IMR-90 (cell line): ENCODE measurements at regions not wholly inside any gene's neighbourhood (a gene's known extent, or its start where the extent isn't known, plus 50 kb on each side); places are given as distances from the start of the nearest gene placed in this dataset.

ENCODE experiments used
- ATAC-seq: fragments of 200-7000 bp; cut with Tn5 transposase; 2 replicates; pipeline ENCODE4 v1.9.1; 2020; ENCODE audit warnings: low read depth, mild to moderate bottlenecking, moderate library complexity
- BruUV-seq: library from RNA; stranded (reverse); fragments of 400-500 nt; replicated peaks from 2 replicates; lab custom pipeline; 2021; lab: Mats Ljungman, UMichigan
- CTCF ChIA-PET: fragments of 300-600 bp; formaldehyde crosslinking; extraction: SDS; loops from one replicate; lab custom pipeline; 2021; ENCODE audit warnings: antibody characterized with exemption; lab: Yijun Ruan, JAX
- POLR2A ChIA-PET: fragments of 300-600 bp; sonication (Branson Sonifier 250); formaldehyde crosslinking; loops from one replicate; lab custom pipeline; 2022; ENCODE audit warnings: antibody characterized with exemption; ENCODE audit not compliant: unreplicated experiment; lab: Charles Lee
- DNase-seq: peaks from one replicate; pipeline ENCODE4 v3.0.0; 2013
- H2AFZ ChIP-seq: replicated peaks from 2 replicates; pipeline ENCODE3; 2013; ENCODE audit warnings: low read length, mild to moderate bottlenecking; ENCODE audit not compliant: poor library complexity
- H2AK5ac ChIP-seq: 2 replicates; pipeline ENCODE4 v1.6.1; 2013; ENCODE audit warnings: low read depth, low read length, inconsistent platforms
- H2AK9ac ChIP-seq: replicated peaks from 2 replicates; pipeline ENCODE3; 2013; ENCODE audit warnings: mild to moderate bottlenecking, low read depth, low read length, moderate library complexity; ENCODE audit not compliant: poor library complexity
- H2BK120ac ChIP-seq: 2 replicates; pipeline ENCODE4 v1.6.1; 2013; ENCODE audit warnings: low read depth, low read length, inconsistent platforms
- H2BK15ac ChIP-seq: 3 replicates; pipeline ENCODE4 v1.6.1; 2013; ENCODE audit warnings: low read depth, low read length, inconsistent platforms
- H2BK20ac ChIP-seq: 2 replicates; pipeline ENCODE4 v1.6.1; 2013; ENCODE audit warnings: low read depth, mild to moderate bottlenecking, inconsistent platforms, low read length, moderate library complexity
- H2BK5ac ChIP-seq: 2 replicates; pipeline ENCODE4 v1.6.1; 2013; ENCODE audit warnings: mild to moderate bottlenecking, low read depth, low read length, inconsistent platforms; ENCODE audit not compliant: poor library complexity, severe bottlenecking
- H3K14ac ChIP-seq: replicated peaks from 2 replicates; pipeline ENCODE4 v1.6.1; 2013; ENCODE audit warnings: low read depth, low read length, inconsistent platforms
- H3K18ac ChIP-seq: 2 replicates; pipeline ENCODE4 v1.6.1; 2013; ENCODE audit warnings: low read depth, low read length, control low read depth
- H3K23ac ChIP-seq: 2 replicates; pipeline ENCODE4 v1.6.1; 2013; ENCODE audit warnings: low read depth, low read length, inconsistent platforms
- H3K27ac ChIP-seq: 2 replicates; pipeline ENCODE4 v1.5.1; 2013; ENCODE audit warnings: mild to moderate bottlenecking, control low read depth, low read length; ENCODE audit not compliant: insufficient read depth
- H3K27me3 ChIP-seq: 2 replicates; pipeline ENCODE4 v1.6.1; 2013; ENCODE audit warnings: low read length; ENCODE audit not compliant: control insufficient read depth, insufficient read depth
- H3K36me3 ChIP-seq: 2 replicates; pipeline ENCODE4 v1.6.1; 2013; ENCODE audit warnings: low read length, mixed read lengths; ENCODE audit not compliant: control insufficient read depth, insufficient read depth
- H3K4ac ChIP-seq: 2 replicates; pipeline ENCODE4 v1.6.1; 2013; ENCODE audit warnings: low read depth, low read length, inconsistent platforms
- H3K4me1 ChIP-seq: 2 replicates; pipeline ENCODE4 v1.6.1; 2013; ENCODE audit warnings: low read length, mixed read lengths; ENCODE audit not compliant: control insufficient read depth, insufficient read depth
- H3K4me2 ChIP-seq: 2 replicates; pipeline ENCODE4 v1.6.1; 2013; ENCODE audit warnings: low read depth, mild to moderate bottlenecking, control low read depth, low read length, moderate library complexity
- H3K4me3 ChIP-seq: 2 replicates; pipeline ENCODE4 v1.5.1; 2013; ENCODE audit warnings: low read depth, mild to moderate bottlenecking, control low read depth, low read length, moderate library complexity; ENCODE audit not compliant: insufficient read depth
- H3K56ac ChIP-seq: 2 replicates; pipeline ENCODE4 v1.6.1; 2013; ENCODE audit warnings: low read length, inconsistent platforms; ENCODE audit not compliant: insufficient read depth; ENCODE audit errors: extremely low read depth
- H3K79me1 ChIP-seq, 2 experiments: 2 replicates each; pipeline ENCODE4 v1.6.1; 2013; ENCODE audit warnings: low read length in 2 of 2, inconsistent platforms in 1 of 2, low read depth in 1 of 2
- H3K9ac ChIP-seq: 2 replicates; pipeline ENCODE4 v1.6.1; 2013; ENCODE audit warnings: low read depth, low read length, control low read depth
- H3K9me1 ChIP-seq: 2 replicates; pipeline ENCODE4 v1.6.1; 2013; ENCODE audit warnings: low read length, inconsistent platforms; ENCODE audit not compliant: insufficient read depth
- H3K9me3 ChIP-seq: 2 replicates; pipeline ENCODE4 v1.6.1; 2013; ENCODE audit warnings: low read length; ENCODE audit not compliant: control insufficient read depth, insufficient read depth
- H4K20me1 ChIP-seq: 2 replicates; pipeline ENCODE4 v1.6.1; 2013; ENCODE audit warnings: low read length, inconsistent platforms; ENCODE audit not compliant: insufficient read depth
- H4K5ac ChIP-seq: 2 replicates; pipeline ENCODE4 v1.6.1; 2013; ENCODE audit warnings: mild to moderate bottlenecking, low read depth, low read length, control low read depth
- H4K8ac ChIP-seq, 2 experiments: 2 replicates each; pipeline ENCODE4 v1.6.1; 2013; ENCODE audit warnings: low read depth in 2 of 2, low read length in 2 of 2, control low read depth in 1 of 2, inconsistent platforms in 1 of 2
- H4K91ac ChIP-seq: 2 replicates; pipeline ENCODE4 v1.6.1; 2013; ENCODE audit warnings: low read depth, low read length, inconsistent platforms; ENCODE audit not compliant: insufficient read depth
- BHLHE40 ChIP-seq: fragments of 150-350 bp; IDR thresholded peaks from 2 replicates; pipeline ENCODE4 v1.6.1; 2016; ENCODE audit warnings: mild to moderate bottlenecking, low read depth, low read length
- CHD1 ChIP-seq: IDR thresholded peaks from 2 replicates; pipeline ENCODE4 v1.6.1; 2012; ENCODE audit warnings: low read depth, low read length, improper control_type of control experiment
- ELK1 ChIP-seq: fragments of 150-350 bp; IDR thresholded peaks from 2 replicates; pipeline ENCODE4 v1.6.1; 2016; ENCODE audit warnings: low read depth, mild to moderate bottlenecking, low read length, moderate library complexity, borderline replicate concordance
- FOS ChIP-seq: fragments of 150-350 bp; IDR thresholded peaks from 2 replicates; pipeline ENCODE4 v1.6.1; 2016; ENCODE audit warnings: low read depth, low read length
- MAFK ChIP-seq: IDR thresholded peaks from 2 replicates; pipeline ENCODE4 v1.6.1; 2012; ENCODE audit warnings: low read depth, low read length, improper control_type of control experiment
- MAZ ChIP-seq: IDR thresholded peaks from 2 replicates; pipeline ENCODE4 v1.6.1; 2012; ENCODE audit warnings: low read depth, mild to moderate bottlenecking, low read length, improper control_type of control experiment, moderate library complexity, borderline replicate concordance
- MXI1 ChIP-seq: IDR thresholded peaks from 2 replicates; pipeline ENCODE4 v1.6.1; 2012; ENCODE audit warnings: low read depth, mild to moderate bottlenecking, low read length, moderate library complexity, borderline replicate concordance
- NFE2L2 ChIP-seq: fragments of 150-350 bp; IDR thresholded peaks from 2 replicates; pipeline ENCODE4 v1.6.1; 2016; ENCODE audit warnings: low read depth, mild to moderate bottlenecking, low read length
- POLR2A ChIP-seq: IDR thresholded peaks from 2 replicates; pipeline ENCODE4 v1.6.1; 2012; ENCODE audit warnings: mild to moderate bottlenecking, low read depth, low read length
- RAD21 ChIP-seq: IDR thresholded peaks from 2 replicates; pipeline ENCODE4 v1.6.1; 2012; ENCODE audit warnings: low read length, improper control_type of control experiment
- RCOR1 ChIP-seq: IDR thresholded peaks from 2 replicates; pipeline ENCODE4 v1.6.1; 2012; ENCODE audit warnings: mild to moderate bottlenecking, low read length, improper control_type of control experiment; ENCODE audit not compliant: insufficient replicate concordance
- RFX5 ChIP-seq: IDR thresholded peaks from 2 replicates; pipeline ENCODE4 v1.8.0; 2012; ENCODE audit warnings: low read depth, mild to moderate bottlenecking, low read length, moderate library complexity
- SMC3 ChIP-seq: fragments of 150-350 bp; IDR thresholded peaks from 2 replicates; pipeline ENCODE4 v1.6.1; 2016; ENCODE audit warnings: low read depth, mild to moderate bottlenecking, antibody characterized with exemption, low read length, moderate library complexity
- WGBS, 2 experiments: methylation state at CpG; one replicate each; pipeline versions ENCODE4 v1.1.5 to v1.1.7; 2013; ENCODE audit warnings: missing lambda C conversion rate in 2 of 2; ENCODE audit not compliant: insufficient read length in 1 of 2; ENCODE audit errors: extremely low coverage in 2 of 2; 5-methylcytosine and 5-hydroxymethylcytosine counted together
- dilution Hi-C: fragments of 300-500 bp; cut with HindIII; formaldehyde crosslinking; loops from one replicate; pipeline ENCODE4 v1.14.3; 2018; ENCODE audit warnings: low sequenced_read_pairs; ENCODE audit not compliant: unreplicated experiment
- in situ Hi-C: fragments of 300-500 bp; cut with MboI; formaldehyde crosslinking; loops from 3 replicates; pipeline ENCODE4 v1.14.3; 2019; ENCODE audit warnings: low sequenced_read_pairs, inconsistent platforms, mixed read lengths
- intact Hi-C: fragments of 100-400 bp; cut with micrococcal nuclease; formaldehyde crosslinking; loops from 2 replicates; pipeline ENCODE4 v1.10.0; 2022
- TF ChIP-seq, protein P1 (sequence below): fragments of 150-350 bp; IDR thresholded peaks from 2 replicates; pipeline ENCODE4 v1.6.1; 2017; ENCODE audit warnings: mild to moderate bottlenecking, antibody characterized with exemption, low read length, low read depth
- TF ChIP-seq, protein P2 (sequence below): conservative IDR thresholded peaks from 2 replicates; pipeline ENCODE4 v1.5.1; 2012; ENCODE audit warnings: mild to moderate bottlenecking, low read depth, low read length, improper control_type of control experiment

DNA sequence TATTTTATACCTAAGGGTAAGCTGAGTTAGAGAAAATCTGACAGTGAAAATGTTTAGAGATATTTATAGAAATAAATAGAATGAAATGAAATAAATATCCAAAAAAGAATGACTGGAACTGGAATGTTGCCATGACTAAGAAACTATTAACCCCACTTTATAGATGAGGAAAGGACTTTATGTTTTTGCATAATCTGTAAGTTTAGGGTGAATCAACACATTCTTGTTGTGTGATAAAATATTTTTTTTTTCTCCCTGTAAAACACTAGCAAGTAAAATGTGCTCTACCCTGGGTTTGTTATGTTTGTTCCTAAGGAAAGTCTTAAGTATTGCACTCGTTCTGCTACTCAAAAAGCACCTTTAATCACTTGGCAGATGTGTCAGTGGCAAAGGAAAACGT is 83.8 kb upstream of the KL start:
- no TSS peak for BruUV-seq
- H2BK20ac ChIP-seq, result no peak overlapping the region
- ChIA-PET CTCF (interaction anchor here (0.9 kb wide), 1 partner anchor 10 kb away, joined by 4 read pairs; no protein-coding TSS in a partner anchor), POLR2A (no interaction called here)
- H3K56ac ChIP-seq, result no peak overlapping the region
- no peak for TF ChIP-seq ELK1
- TF ChIP-seq CHD1, result no peak
- TF ChIP-seq RFX5, result no peak
- TF ChIP-seq, protein P1, sequence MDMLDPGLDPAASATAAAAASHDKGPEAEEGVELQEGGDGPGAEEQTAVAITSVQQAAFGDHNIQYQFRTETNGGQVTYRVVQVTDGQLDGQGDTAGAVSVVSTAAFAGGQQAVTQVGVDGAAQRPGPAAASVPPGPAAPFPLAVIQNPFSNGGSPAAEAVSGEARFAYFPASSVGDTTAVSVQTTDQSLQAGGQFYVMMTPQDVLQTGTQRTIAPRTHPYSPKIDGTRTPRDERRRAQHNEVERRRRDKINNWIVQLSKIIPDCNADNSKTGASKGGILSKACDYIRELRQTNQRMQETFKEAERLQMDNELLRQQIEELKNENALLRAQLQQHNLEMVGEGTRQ, result no peak
- no peak for TF ChIP-seq RAD21
- TF ChIP-seq MAZ, result no peak
- TF ChIP-seq NFE2L2, result no peak
- TF ChIP-seq MAFK, result no peak
- TF ChIP-seq RCOR1, result no peak
- no peak for TF ChIP-seq MXI1
- TF ChIP-seq, protein P2, sequence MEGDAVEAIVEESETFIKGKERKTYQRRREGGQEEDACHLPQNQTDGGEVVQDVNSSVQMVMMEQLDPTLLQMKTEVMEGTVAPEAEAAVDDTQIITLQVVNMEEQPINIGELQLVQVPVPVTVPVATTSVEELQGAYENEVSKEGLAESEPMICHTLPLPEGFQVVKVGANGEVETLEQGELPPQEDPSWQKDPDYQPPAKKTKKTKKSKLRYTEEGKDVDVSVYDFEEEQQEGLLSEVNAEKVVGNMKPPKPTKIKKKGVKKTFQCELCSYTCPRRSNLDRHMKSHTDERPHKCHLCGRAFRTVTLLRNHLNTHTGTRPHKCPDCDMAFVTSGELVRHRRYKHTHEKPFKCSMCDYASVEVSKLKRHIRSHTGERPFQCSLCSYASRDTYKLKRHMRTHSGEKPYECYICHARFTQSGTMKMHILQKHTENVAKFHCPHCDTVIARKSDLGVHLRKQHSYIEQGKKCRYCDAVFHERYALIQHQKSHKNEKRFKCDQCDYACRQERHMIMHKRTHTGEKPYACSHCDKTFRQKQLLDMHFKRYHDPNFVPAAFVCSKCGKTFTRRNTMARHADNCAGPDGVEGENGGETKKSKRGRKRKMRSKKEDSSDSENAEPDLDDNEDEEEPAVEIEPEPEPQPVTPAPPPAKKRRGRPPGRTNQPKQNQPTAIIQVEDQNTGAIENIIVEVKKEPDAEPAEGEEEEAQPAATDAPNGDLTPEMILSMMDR, result no peak
- no peak for TF ChIP-seq SMC3
- TF ChIP-seq FOS, result no peak
- TF ChIP-seq BHLHE40, result no peak
- TF ChIP-seq POLR2A, result no peak
- H3K4me1 ChIP-seq, result no peaks in the 10 kb centered on the region
- H3K4ac ChIP-seq, result no peak overlapping the region
- no peaks in the 10 kb centered on the region for H4K20me1 ChIP-seq
- no peak overlapping the region for H4K5ac ChIP-seq
- H3K27me3 ChIP-seq, result peaks cover 6% of the 10 kb centered on the region
- DNase-seq, result no peak
- no peak overlapping the region for H2AK5ac ChIP-seq
- H3K23ac ChIP-seq, result no peak overlapping the region
- H4K8ac ChIP-seq, result no peak overlapping the region
- no peak overlapping the region for H2BK5ac ChIP-seq
- H3K14ac ChIP-seq, result no peak overlapping the region
- dilution Hi-C loops (no loop called here), intact Hi-C loops (no loop called here), in situ Hi-C loops (no loop called here)
- WGBS, 2 experiments, result no CpG with 5 or more reads among the region's 2 CpGs
- H3K4me2 ChIP-seq, result no peak overlapping the region
- H4K91ac ChIP-seq, result no peak overlapping the region
- no peak overlapping the region for H2BK120ac ChIP-seq
- no peak overlapping the region for H3K27ac ChIP-seq
- no peak overlapping the region for H2BK15ac ChIP-seq
- ATAC-seq, result no peak
- H3K9me3 ChIP-seq, result no peaks in the 10 kb centered on the region; the same call in none of the 2 replicates
- H3K4me3 ChIP-seq, result no peak overlapping the region
- H3K9ac ChIP-seq, result no peak overlapping the region
- H2AFZ ChIP-seq, result no peak overlapping the region
- no peak overlapping the region for H2AK9ac ChIP-seq
- no peaks in the 10 kb centered on the region for H3K79me1 ChIP-seq
- no peaks in the 10 kb centered on the region for H3K36me3 ChIP-seq
- H3K9me1 ChIP-seq, result no peaks in the 10 kb centered on the region
- no peak overlapping the region for H3K18ac ChIP-seq
